GM18868 (cell line): ENCODE measurements at regions not wholly inside any gene's neighbourhood (a gene's known extent, or its start where the extent isn't known, plus 50 kb on each side); places are given as distances from the start of the nearest gene placed in this dataset.

Experiments used
- ATAC-seq: cut with Tn5 transposase; IDR thresholded peaks from one replicate; pipeline ENCODE4 v1.9.1; 2021; ENCODE audit warnings: mild to moderate bottlenecking, moderate library complexity; ENCODE audit not compliant: unreplicated experiment

DNA sequence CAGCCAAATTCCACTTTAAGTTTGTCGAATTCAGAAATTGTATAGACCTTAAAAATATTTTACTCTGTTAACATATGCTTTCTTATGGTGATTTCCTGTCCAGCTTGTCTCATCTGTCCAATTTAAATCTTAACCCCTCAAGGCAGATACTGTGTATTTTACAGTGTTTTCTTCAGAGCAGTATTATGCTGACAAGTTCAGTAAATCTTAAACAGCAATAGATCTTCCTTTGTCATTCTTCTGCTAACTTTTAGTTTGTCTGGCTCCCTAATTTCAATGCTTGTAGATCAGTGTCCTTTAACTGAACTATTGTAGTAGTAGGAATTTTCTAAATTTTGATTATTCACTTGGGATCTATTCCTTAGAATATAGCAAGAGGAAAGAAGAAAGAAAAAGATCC lies 52.8 kb upstream of the MEIS1 start:
- ATAC-seq, result no peak

DNA sequence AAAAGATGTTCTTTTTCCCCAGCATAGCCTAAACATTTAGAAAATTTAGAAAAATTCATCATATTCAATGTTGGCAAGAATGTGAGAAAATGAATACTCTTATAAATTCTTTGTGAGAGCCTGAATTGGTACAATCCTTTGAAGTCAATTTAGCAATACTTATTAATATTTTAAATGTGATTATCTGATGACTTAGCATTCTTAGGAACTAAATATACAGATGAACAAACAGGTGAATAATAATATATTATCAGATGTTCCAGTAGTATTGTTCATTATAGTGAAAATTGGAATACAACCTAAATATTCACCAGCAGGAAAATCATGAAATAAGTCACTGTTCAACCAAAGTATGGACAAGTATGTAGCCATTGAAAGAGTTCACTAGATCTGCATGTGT lies 55.5 kb upstream of the MEIS1 start:
- ATAC-seq, result no peak

DNA sequence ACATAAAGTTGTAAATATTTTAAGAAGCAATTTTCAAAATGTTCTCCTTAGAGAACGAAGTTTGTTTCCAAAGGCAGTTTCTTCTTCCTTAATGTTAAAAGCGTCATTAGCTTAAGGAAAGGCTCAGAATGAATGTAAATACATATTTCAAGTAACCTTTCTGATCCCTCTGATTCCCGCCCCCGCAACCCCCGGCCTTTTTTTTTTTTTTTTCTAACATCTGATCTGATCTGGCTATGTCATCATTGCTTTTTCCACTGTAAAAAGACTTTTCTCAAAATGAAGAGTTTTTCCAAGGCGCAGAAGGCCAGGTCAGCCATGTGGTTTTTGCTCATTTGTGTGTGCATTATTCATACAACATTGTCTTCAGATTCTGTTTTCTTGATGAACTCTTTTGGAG lies 57.1 kb upstream of the MEIS1 start:
- no peak for ATAC-seq

DNA sequence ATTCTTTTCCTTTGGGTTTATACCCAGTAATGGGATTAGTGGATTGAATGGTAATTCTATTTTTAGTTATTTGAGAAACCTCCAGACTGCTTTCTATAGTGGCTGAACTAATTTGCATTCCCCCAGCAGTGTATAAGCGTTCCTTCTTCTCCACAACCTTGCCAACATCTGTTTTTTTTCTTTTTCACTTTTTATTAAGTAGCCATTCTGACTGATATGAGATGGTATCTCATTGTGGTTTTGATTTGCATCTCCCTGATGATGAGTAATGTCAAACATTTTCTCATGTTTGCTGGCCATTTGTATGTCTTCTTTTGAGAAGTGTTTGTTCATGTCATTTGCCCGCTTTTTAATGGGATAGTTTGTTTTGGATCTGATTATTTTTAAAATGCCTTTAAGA lies 64.1 kb upstream of the MEIS1 start:
- ATAC-seq, result no peak

DNA sequence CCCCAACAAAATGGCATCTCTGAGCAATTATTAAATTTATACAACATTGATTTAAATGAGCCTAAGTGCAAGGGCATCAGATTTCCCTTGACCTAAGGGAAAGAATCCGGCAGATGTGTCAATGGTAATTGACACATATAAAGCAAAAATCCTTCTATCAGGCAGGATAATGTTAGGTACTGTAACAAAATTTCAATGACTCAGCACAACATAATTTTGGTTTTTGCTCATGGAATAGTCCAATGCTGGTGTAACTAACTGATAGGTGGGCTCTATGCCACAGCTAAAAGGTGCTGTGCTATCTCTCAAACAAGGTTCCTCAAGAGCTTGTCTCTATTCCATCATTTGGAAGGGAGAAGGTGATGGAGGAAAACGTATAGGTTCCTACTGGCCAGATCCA lies 68.3 kb upstream of the MEIS1 start:
- no peak for ATAC-seq

DNA sequence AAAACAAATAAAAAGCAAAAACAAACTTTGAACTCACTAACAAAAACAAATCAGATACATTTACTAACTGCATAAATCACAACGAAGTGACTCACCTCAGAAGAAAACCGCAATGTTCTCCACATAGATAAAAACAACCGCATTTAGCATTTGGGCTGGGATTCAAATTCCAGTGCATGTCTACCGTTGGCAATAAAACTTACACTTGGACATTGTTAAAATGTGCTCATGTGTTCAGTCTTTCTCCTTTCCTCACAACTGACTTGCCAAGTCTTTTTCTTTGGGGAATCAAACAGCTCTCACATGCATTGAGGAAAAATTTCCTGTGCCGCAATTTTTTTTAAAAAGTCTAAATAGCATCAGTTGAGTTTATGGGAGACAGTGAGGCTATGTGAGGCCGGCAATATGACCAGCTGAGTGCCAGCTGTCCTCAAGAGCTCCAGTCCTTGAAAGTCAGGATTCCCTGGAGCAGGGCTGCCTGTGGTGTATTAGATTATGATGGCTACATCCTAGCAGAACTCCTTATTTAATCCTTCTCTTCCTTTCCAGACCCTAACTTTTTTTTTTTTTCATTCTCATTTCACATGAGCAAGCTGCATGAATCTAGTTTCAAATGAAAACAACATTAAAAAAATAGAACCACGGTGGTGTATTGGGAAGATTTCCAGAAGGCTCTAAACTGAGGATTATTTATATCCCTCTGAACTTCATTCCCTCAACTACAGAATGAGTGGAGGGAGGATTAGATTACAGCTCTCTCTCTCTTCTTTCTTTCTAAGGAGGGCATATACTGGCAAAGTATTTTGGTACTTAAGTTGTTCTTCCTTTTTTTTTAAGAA lies 70.2 kb upstream of the MEIS1 start:
- ATAC-seq, result no peak

DNA sequence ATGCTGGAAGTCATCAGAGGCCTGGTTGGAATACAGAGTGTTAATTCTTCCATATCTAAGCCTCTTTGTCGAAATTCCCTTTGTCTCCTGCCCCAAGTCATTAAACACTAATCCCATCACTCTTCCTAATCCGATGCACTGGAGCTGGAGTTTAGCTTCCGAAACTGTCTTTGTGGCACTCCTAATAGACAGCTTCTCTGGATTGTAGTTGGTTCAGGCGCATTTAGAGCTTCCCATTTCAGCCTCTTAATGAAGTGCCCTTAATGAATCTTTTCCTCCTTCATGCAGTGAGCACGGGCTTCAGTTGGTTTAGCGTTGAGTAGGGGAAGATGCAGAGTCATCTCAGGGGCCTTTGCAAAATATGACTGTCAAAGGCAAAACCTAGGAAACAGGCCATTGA lies 72.2 kb upstream of the MEIS1 start:
- no peak for ATAC-seq

DNA sequence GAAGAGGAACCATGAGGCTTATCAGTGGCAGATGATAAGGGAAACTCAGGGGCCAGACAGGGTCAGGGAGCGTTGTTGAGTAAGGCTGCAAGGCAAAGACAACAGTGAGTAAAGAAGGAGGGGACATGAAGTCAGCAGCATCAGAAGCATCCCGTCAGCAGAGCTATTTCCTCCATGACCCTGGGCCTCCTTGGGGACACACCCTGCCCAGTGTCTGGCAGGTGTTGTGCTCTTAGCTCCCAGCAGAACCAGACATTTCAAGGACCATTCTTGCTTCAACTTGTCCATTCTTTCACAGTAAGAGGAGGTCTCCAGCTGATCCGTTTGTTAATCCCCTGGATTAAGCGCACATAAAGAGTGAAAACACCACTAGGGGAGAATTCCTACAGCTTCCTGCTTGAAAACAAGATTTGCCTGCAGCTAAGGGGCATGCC lies 88.7 kb upstream of the MEIS1 start:
- ATAC-seq, result no peak

DNA sequence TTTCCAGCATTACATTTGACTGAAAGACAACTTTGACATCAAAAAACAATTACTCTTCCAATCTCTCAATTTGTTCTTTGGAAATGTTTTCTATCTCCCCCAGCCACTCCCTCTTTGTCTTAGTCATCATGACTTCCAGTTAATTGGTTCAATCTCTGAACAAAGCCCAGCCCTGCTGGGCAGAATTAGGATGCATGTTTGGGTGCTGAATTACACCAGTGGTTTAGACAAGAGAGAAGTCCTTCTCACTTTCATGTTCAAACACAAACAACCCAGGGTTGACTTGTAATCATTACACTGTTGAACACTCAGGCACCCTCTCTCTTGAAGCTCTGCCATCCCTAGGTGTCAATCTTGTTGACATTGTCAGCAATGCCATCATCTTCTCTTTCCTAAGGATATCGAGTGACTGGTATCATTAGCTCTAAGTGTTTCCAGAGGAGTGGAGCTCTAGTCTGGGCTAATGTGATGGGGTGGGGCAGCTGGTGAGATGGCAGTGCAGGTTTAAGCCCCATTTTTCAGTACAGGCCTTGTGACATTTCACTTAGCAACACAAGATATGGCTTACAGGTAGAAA lies 90.8 kb upstream of the MEIS1 start:
- no peak for ATAC-seq

DNA sequence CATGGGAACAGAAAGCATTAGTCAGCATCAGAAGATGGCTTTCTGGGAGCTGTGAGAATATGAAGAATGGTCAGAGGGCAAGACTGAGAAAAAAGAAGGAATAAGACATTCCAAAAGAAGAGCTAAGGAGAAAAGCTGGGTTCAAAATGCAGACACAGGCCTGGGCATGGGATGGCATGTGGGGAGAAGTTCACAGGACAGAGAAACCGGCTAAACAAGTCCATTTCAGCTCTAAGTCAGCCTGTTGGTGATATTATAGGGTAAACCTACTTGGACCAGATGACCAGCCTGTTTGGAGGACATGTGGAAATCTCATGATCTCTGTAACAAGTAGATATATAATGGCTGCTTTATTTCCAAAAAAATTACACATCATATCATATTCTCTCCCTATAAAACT lies 91.7 kb upstream of the MEIS1 start:
- no peak for ATAC-seq

DNA sequence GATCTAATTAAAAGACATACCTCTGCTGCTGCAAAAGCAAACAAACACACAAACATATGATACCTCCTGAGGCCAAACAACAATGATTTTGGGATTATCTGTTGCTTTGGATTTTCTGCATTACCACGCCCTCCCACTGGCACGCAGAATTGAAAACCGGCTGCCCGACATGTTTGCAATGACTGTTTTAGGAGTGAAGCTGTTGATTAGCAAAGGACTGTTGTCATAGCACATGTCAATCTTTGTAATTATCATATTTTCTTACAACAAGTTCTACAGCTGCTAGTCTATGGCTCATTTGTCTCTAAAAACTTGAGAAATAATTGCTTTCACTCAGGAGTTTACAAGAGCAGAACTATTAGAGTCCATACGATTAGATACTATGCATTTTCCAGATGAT lies 94.4 kb upstream of the MEIS1 start:
- no peak for ATAC-seq

DNA sequence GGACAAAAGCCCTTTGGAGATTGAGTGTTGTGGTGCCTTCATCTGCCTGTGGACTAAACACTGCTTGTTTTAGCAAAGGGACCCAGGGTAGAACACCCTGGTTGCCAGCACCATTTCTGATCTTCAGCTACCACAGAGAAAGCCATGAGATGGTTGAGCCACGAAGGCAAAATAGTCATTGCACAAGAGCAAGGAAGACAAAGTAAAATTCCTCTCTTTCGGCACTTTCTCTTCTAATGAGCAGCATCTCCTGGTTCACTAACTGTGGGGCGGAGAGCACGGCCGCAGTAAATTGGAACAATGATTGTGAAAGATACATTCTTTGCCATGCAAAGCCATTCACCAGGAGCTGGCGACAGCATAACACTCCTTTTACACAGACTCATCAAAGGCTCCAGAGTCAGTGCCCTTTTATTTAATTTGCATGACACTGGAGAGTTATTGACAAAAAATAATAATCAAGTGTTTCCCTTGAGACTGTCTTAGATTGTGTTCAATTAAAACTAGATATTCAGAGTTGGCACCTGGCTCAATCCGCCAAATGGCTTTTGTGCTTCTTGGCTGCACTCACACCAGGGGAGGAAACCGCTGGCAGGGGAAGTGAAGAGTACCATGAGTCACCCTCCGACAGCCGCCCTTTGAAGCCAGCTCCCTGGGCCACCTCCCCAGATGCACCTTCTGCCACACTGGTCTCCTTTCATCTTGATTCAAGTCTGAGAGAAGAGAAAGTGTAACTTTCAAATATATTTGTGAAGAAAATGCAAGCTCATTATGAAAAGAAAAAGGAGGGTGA lies 100.5 kb upstream of the MEIS1 start:
- no peak for ATAC-seq

DNA sequence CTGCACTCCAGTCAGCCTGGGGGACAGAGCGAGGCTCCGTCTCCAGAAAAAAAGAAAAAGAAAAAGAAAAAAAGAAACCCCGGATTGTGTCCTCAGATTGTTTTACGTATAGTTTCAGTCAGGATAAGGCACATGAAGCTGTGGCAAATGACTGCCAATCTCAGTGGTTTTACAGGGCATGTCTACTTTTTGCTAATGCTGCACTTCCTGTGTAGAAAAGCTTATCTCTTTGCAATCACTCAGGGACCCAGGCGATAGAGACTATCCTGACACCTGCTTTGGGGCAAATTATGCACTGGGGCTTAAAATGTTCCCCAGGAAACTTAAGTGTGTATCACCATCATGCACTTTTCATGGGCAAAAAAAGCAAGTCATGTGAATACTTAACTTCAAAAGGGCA lies 103.7 kb upstream of the MEIS1 start:
- ATAC-seq, result no peak

DNA sequence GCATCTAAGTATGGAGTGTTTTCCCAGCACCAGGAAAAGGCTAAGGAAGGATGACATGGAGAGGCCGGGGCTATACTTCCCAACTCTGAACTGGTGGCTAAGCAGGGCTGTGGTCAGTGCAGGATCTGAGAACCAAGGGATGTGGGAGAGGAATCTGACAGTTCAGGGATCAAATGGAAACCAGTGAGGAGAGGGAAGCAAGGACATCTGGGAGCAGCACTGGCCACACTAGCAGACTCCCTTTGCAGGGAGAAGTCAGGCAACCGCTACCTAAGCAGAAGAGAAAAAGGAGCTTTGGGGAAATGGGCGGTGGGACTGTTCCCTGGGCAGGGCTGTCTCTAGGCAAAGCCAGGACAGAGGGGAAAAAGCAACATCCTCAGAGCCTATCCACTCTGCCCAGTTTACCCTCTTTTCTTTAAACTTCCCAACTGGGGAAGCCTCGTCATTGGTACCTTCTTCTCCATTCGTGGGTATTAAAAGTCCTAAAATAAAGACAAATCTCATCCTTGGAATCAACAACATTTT lies 105.8 kb upstream of the MEIS1 start:
- ATAC-seq, result no peak

DNA sequence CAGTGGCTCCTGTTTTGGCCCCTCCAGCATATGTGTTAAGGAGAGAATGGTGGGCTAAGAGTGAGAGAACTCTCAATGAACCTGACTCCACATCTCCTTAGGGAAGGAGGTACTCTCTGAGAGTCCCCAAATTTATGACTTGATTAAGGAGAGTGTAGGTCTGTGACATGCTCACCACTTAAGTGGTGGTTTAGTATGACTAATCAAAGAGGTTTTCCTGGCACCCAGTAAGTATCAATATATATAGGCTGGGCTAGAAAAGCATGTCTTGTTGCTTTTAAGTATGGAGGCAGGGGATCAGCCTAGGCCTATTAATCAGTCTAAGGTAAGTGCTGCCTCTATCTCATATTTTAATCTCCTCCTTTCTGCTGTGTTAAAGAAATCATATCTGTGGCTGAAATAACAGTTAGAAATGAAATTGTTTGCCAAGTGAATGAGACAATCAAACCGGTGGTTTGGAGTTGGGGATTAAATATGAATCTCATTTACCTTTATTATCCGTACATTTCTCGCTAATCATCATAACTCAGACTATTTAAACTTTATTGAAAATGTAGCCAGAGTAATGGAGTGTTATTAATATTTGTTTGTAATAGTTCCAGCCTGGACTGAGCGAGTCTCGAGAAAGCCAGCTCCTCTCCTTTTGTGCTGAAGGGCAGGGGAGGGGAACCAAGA lies 107.7 kb upstream of the MEIS1 start:
- ATAC-seq, result no peak

DNA sequence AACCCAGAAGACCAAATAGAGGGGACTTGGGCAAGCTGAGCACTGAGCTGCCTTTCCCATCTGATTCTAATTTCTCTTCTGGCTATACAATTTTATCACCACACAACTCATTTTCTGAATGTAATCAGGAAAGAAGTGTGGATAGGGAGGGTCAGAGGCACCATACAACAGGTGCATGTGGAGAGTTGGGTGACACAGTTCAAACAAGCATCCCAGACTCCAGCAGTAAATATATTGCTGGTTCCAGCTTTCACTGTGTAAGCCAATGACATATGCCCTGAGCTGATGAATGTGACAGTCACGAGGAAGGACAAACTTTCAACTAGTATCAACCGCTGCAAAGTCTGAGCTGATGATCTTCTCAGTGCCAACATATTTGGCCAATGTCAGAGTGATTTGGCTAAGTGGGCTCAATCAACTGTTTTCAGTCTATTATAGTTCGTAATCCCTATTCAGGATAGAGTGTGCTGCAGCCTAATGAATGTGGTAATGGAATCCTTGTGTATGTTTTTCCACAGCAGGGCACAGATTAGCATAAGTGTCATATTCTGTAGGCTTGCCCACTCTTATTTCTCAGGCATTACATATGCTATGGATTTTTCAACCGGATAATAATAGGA lies 109.9 kb upstream of the MEIS1 start:
- ATAC-seq, result no peak

DNA sequence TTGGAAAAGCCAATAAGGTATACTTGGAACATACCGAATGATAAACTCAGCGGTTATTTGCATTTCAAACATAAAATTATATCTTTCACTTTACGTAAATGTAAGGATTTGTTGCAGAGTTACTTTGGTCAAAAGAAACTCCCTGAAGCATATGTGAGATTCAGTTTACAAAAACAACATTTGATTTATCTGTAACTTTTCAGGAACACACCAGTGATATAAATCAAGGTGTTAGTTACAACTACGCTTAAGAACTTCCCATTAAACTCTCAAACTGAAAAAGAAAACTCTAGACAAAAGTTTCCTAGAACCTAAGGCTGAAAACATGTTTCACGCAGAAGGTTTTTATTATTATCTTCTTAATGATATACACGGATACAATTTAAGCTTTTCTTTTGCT lies 110.6 kb upstream of the MEIS1 start:
- no peak for ATAC-seq

DNA sequence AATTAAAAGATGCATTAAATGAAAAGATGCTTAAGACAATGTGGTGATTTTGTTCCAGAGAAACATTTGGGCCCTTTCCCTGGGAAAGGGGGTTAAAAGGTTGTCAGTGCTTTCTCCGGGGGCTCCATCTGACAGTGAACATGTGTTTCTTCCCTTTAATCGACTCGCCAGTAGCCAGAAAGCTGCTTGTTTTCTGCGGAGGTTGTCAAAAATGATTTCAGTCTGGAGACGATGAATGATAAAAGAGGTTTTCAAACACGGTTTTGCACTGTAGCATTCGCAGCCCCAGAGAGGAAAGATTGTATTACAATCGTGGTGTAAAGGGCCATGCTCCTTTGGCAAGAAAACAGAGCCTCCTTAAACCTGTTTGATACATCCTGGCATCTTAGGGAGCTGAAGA lies 111.5 kb upstream of the MEIS1 start:
- no peak for ATAC-seq

DNA sequence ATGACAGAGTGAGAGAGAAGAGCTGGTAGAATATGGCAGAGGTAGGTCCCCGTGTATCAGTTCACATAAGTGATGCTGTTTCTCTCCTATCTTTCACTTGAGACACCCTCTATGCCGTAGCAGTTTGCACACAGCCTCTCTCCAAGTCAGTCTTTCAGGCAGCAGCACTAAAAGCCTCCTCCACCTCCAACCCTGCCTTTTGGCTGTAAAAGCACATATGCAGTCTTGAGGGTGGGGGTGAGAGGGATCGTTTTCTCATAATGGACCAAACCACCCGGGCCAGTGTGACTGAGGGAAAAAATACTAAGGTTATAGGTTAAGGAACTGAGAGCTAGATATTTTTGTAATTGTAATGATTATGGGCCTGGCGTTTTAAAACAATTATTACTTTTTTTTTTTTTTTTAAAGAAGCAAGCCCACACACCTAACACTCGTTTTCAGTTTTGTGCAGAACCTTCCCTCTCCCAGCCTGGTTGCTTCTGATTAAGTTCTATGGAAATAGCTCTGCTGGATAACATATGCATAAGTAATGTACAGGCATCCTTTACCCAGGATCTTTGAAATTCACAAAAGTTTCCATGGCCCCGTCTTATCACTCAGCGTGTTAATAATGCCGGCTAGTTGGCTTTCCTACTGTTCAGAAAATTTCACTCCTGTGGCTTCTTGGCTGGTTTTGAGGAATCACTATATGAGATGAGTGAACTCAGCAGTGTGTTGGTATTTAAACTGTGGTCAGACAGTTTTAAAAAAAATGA lies 112.2 kb upstream of the MEIS1 start:
- no peak for ATAC-seq

DNA sequence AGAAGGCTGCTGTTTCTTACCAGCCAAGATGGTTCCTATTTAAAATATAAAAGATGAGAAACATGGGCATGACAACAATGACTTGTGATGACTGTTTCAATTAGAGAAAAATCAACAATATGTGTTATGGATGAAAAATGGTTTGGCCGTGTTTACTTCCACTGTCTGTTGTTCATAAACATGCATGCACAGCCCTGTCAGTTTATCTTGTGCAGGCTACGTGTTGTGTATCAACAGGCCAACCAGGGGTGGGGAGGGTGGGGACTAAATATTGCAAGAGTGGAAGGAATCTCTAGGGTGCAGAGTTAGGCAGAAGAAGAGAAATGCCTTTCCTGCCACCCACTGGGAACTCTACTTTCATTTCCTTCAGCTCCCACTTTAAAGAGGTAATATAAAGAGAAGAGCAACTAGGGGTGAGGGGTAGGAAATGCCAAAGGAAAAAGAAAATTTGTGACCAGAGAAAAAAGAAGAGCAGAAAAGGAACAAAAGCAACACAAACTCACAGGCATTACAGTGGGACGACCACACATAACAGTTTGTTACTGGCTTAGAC lies 116.8 kb upstream of the MEIS1 start:
- no peak for ATAC-seq
